ENCODE measurements at regions not wholly inside any gene's neighbourhood (a gene's known extent, or its start where the extent isn't known, plus 50 kb on each side); places are given as distances from the start of the nearest gene placed in this dataset.

DNA sequence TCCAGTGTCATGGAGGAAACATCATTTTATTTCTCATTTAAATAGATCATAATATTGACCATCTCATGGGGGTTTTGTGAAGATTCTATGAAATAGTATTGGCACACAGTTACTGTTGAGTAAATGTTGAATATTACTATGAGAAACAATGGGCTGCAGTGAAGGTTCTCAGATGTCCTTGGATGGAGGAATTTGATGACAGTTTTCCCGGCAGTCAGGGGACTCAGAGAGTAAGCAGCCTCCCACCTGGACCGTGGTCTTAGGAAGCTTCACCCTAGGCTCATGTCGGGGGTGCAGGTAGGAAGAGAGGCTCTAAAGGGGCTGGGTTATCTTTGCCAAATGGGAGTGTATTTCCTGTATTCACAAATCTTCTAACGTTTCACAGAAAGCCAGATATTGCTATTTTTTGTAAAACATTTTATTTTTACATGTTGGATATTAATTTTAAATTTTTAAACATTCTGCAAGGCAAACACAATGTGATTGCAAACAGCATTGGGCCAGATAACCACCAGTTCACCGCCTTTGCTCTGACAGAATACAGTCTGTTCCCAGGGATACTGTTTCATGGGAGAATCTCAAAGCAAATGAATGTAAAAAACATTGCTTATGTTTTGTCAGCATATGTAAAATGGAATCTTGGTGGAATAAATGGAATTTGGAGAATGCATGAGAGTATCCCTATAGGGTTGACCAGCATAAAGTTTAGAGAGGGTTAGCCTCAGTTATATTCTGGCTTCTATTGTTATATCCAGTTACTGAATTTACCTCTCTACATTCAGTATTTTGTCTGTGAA, 380.8 kb upstream of the TMEM132C start:
- TF ChIP-seq, protein P1, sequence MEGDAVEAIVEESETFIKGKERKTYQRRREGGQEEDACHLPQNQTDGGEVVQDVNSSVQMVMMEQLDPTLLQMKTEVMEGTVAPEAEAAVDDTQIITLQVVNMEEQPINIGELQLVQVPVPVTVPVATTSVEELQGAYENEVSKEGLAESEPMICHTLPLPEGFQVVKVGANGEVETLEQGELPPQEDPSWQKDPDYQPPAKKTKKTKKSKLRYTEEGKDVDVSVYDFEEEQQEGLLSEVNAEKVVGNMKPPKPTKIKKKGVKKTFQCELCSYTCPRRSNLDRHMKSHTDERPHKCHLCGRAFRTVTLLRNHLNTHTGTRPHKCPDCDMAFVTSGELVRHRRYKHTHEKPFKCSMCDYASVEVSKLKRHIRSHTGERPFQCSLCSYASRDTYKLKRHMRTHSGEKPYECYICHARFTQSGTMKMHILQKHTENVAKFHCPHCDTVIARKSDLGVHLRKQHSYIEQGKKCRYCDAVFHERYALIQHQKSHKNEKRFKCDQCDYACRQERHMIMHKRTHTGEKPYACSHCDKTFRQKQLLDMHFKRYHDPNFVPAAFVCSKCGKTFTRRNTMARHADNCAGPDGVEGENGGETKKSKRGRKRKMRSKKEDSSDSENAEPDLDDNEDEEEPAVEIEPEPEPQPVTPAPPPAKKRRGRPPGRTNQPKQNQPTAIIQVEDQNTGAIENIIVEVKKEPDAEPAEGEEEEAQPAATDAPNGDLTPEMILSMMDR (IDR thresholded peaks at IDR 0.05) = no peak
- no peak for TF ChIP-seq POLR2A (IDR thresholded peaks at IDR 0.05)
- no peaks in the 10 kb centered on the region for H3K4me1 ChIP-seq (replicated peaks in 1 of 2)
- DNase-seq = no peak
- intact Hi-C loops (cut with DNase I) = no loop called here
- WGBS, 4 donors = 49 to 57% (median 53%) methylated on average over 5 of the region's 5 CpGs
- no peak overlapping the region for H3K4me3 ChIP-seq
- H3K27ac ChIP-seq = no peak overlapping the region
- no peaks in the 10 kb centered on the region for H3K36me3 ChIP-seq (replicated peaks in 1 of 2)
- no peaks in the 10 kb centered on the region for H3K27me3 ChIP-seq
- no peaks in the 10 kb centered on the region for H3K9me3 ChIP-seq (replicated peaks in 1 of 3)

DNA sequence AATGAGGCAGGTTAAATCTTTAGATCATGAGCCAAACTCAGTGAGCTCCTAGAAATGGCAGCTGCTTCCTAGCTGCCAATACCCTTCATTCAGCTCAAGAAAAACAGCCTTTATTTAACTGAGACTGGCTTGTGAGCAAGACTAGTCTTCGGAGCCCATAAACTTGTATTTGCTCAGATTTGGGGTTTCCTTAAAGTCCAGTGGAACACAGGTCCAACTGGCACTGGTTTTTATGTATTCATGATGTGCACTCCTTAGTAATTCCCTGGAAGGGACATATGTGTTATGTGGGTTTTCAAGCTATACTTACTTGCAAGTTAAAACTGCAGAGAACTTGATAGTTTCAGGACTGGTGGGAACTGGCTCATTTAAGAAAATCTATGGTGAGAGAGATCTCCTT, 380.1 kb upstream of the TMEM132C start:
- Histone ChIP-seq H3K9me3 (replicated peaks in 1 of 3) (no peaks in the 10 kb centered on the region), H3K27me3 (no peaks in the 10 kb centered on the region), H3K27ac (no peak overlapping the region), H3K4me3 (no peak overlapping the region), H3K36me3 (replicated peaks in 1 of 2) (no peaks in the 10 kb centered on the region), H3K4me1 (replicated peaks in 1 of 2) (no peaks in the 10 kb centered on the region)
- TF ChIP-seq, protein P1 (IDR thresholded peaks at IDR 0.05) = no peak
- no peak for TF ChIP-seq POLR2A (IDR thresholded peaks at IDR 0.05)
- 70 to 100% (median 92%) methylated on average over 1 of the region's 1 CpG for WGBS, 4 donors
- intact Hi-C loops (cut with DNase I) = no loop called here
- no peak for DNase-seq

DNA sequence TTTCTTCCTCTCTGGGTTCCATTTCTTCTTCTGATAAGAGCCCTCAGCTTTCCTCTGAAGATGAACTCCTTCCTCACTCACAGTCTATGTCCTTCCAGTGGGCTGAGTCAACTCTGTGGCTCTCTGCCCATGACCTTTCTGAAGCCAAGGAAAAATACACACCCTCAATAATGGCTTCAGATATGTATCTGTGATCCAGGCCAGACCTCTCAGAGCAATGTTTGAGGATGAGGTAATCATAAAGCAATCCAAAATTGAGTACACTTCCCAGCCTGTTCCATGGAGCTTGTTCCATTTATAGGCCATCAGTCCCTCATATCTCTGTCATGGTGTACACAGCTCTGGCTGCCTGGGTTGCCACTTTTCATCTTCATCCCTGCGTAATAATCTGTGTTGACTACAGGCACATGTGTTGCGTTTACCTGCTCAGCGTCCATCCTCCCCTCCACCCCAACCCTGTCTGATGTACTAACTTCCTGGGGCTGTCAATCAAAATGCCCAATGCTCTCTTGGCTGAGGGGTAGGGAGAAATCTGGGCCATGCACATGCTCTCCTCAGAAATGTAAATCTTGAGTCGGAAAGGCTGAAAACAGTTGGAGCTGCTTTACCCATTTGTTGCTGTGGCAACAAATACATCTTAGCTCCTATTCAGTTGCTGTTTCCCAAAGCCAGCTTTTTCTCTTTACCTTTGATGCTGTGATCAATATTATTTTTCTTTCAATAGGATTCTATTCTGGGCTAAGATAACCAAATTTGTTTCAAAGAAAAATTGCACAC, 377.8 kb upstream of the TMEM132C start:
- Histone ChIP-seq H3K36me3 (replicated peaks in 1 of 2) (no peaks in the 10 kb centered on the region), H3K27me3 (no peaks in the 10 kb centered on the region), H3K4me3 (no peak overlapping the region), H3K27ac (no peak overlapping the region), H3K4me1 (replicated peaks in 1 of 2) (no peaks in the 10 kb centered on the region), H3K9me3 (replicated peaks in 1 of 3) (no peaks in the 10 kb centered on the region)
- intact Hi-C loops (cut with DNase I) = no loop called here
- DNase-seq = peak in 4 of 7 donors; percentile 3 to 72 (median 24)
- 85 to 89% (median 87%) methylated on average over 4 of the region's 4 CpGs for WGBS, 4 donors
- no peak for TF ChIP-seq POLR2A (IDR thresholded peaks at IDR 0.05)
- TF ChIP-seq, protein P1 (IDR thresholded peaks at IDR 0.05) = no peak

DNA sequence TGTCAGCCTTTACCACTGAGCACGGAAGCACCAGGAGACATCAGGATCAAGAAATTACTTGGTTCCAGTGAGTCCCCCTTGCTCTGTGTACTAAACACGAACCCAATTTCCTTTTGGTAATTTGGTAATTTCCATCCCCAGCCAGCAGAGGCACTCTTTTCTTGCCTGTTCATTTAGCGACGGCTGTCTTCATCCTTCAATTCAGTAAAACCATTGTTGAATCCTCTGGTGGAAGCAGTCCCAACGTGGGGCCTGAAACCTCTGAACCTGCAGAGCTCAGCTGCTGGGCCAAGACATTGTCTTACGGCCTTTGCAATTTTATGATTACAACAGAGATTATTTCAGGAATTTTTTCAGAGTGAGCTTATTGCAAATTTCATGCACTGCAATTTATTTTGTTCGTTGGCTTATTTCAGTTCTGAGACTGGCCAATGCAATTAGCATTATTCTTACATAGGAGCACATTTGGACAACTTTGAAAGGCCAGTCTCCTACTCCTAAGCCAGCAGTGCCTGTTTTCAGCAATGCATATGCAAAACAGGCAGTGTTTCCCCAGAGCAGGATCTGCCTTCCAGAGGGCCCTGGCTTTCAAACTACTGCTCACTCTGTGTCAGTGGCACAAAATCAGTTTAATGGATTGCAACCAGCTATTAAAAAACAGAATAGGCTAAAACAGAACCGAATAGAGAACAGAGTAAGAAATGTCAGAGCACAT, 372.9 kb upstream of the TMEM132C start:
- intact Hi-C loops (cut with DNase I) = no loop called here
- Histone ChIP-seq H3K4me3 (no peak overlapping the region), H3K4me1 (replicated peaks in 1 of 2) (peaks cover 0 to 5% of the 10 kb centered on the region in 2 donors), H3K36me3 (replicated peaks in 1 of 2) (no peaks in the 10 kb centered on the region), H3K27ac (no peak overlapping the region), H3K27me3 (no peaks in the 10 kb centered on the region), H3K9me3 (replicated peaks in 1 of 3) (no peaks in the 10 kb centered on the region)
- WGBS, 4 donors = 61 to 68% (median 66%) methylated on average over 8 of the region's 8 CpGs
- peak in 2 of 7 donors; percentile 13 to 27 for DNase-seq
- no peak for TF ChIP-seq POLR2A (IDR thresholded peaks at IDR 0.05)
- TF ChIP-seq, protein P1 (IDR thresholded peaks at IDR 0.05) = peak; percentile 23 to 41 (median 38)

All from adrenal gland (tissue), 9 donors.